HG02852 (cell line): ENCODE measurements at regions not wholly inside any gene's neighbourhood (a gene's known extent, or its start where the extent isn't known, plus 50 kb on each side); places are given as distances from the start of the nearest gene placed in this dataset.

Experiments used
- ATAC-seq: cut with Tn5 transposase; IDR thresholded peaks from one replicate; pipeline ENCODE4 v1.9.1; 2021; ENCODE audit warnings: mild to moderate bottlenecking, moderate library complexity; ENCODE audit not compliant: unreplicated experiment

GRCh38 chr20:21583486-21584168 lies 69.8 kb upstream of the NKX2-2 start:
- ATAC-seq, result no peak

GRCh38 chr20:21577551-21577950 lies 63.7 kb upstream of the NKX2-2 start:
- ATAC-seq, result no peak

GRCh38 chr20:21575981-21576740 lies 62.3 kb upstream of the NKX2-2 start:
- no peak for ATAC-seq

GRCh38 chr20:21575167-21575566 lies 61.3 kb upstream of the NKX2-2 start:
- no peak for ATAC-seq

- ATAC-seq, result no peak
Measured at GRCh38 chr20:21574443-21574842, 60.6 kb upstream of the NKX2-2 start.

- ATAC-seq, result no peak
Measured at GRCh38 chr20:21573259-21573658, 59.4 kb upstream of the NKX2-2 start.

- no peak for ATAC-seq
Measured at GRCh38 chr20:21571841-21572690, 58.2 kb upstream of the NKX2-2 start.

GRCh38 chr20:21570285-21570992 lies 56.6 kb upstream of the NKX2-2 start:
- ATAC-seq, result no peak

- no peak for ATAC-seq
Measured at GRCh38 chr20:21569586-21569985, 55.7 kb upstream of the NKX2-2 start.

- ATAC-seq, result no peak
Measured at GRCh38 chr20:21564127-21564773, 50.4 kb upstream of the NKX2-2 start.
